Nephron progenitor cell (in vitro differentiated cells): ENCODE measurements at regions not wholly inside any gene's neighbourhood (a gene's known extent, or its start where the extent isn't known, plus 50 kb on each side); places are given as distances from the start of the nearest gene placed in this dataset.

Experiments used
- DNase-seq: peaks from one replicate; pipeline ENCODE4 v3.0.0; 2021
- H3K27ac Mint-ChIP-seq: 2 replicates; pipeline ENCODE4 v1.8.0; 2021; ENCODE audit warnings: mild to moderate bottlenecking, moderate library complexity, mixed read lengths
- H3K27me3 Mint-ChIP-seq: 2 replicates; pipeline ENCODE4 v1.8.0; 2021; ENCODE audit warnings: mild to moderate bottlenecking, low read depth, mixed read lengths; ENCODE audit not compliant: poor library complexity
- H3K36me3 Mint-ChIP-seq: 2 replicates; pipeline ENCODE4 v1.8.0; 2021; ENCODE audit warnings: low read depth, mixed read lengths
- H3K4me1 Mint-ChIP-seq: 2 replicates; pipeline ENCODE4 v1.8.0; 2021; ENCODE audit warnings: mixed read lengths
- H3K4me3 Mint-ChIP-seq: 2 replicates; pipeline ENCODE4 v1.8.0; 2021; ENCODE audit warnings: mild to moderate bottlenecking, moderate library complexity, mixed read lengths
- H3K9me3 Mint-ChIP-seq: 2 replicates; pipeline ENCODE4 v1.8.0; 2021; ENCODE audit warnings: mild to moderate bottlenecking, moderate library complexity, mixed read lengths
- TF ChIP-seq, protein P1 (sequence below): fragments of 200-600 bp; sonication (generic); IDR thresholded peaks from 2 replicates; pipeline ENCODE4 v1.5.0; 2021; ENCODE audit warnings: antibody characterized with exemption

DNA sequence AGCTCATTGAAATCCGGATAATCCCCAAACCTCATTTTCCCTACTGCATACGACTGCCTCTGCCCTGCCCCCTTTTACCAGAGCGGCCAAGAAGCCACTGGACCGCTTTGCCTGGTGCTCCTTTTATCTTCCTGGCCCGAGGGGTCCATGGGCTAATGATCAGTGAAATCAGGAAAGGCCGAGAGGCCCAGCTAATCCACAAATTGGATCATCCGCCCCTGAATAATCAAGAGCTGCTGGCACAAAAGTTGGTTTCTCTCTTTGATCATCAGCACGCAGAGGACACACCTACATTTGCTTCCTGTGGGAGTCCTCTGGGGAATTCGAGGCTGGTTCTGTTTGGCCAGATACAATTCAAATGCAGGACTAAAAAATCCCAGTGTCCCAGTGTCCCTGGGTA lies 144.5 kb downstream of the INSIG2 start:
- Mint-ChIP-seq H3K4me1 (peaks cover 19% of the 10 kb centered on the region), H3K27me3 (peaks cover 6% of the 10 kb centered on the region), H3K9me3 (peaks cover 7% of the 10 kb centered on the region), H3K4me3 (no peak overlapping the region), H3K27ac (no peak overlapping the region), H3K36me3 (no peaks in the 10 kb centered on the region)
- DNase-seq = no peak
- TF ChIP-seq, protein P1, sequence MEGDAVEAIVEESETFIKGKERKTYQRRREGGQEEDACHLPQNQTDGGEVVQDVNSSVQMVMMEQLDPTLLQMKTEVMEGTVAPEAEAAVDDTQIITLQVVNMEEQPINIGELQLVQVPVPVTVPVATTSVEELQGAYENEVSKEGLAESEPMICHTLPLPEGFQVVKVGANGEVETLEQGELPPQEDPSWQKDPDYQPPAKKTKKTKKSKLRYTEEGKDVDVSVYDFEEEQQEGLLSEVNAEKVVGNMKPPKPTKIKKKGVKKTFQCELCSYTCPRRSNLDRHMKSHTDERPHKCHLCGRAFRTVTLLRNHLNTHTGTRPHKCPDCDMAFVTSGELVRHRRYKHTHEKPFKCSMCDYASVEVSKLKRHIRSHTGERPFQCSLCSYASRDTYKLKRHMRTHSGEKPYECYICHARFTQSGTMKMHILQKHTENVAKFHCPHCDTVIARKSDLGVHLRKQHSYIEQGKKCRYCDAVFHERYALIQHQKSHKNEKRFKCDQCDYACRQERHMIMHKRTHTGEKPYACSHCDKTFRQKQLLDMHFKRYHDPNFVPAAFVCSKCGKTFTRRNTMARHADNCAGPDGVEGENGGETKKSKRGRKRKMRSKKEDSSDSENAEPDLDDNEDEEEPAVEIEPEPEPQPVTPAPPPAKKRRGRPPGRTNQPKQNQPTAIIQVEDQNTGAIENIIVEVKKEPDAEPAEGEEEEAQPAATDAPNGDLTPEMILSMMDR = no peak

DNA sequence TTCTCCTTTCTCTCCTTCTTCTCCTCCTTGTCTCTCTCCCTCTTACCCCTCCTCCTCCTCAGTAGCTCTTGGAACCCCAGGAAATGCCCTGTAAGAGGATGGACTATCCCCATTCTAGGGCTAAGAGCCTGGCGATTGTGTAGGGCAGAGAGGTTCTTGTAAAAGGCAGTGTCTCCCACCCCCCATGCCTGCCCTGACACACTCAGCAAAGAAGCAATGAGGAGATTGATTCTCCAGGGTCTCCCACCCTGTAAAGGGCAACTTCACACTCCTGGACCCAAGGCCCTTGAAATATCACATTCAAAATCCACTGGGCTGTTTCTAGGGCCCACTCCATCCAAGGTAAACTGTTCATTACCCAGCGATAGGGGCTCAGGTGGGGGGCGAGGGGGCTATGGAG lies 144.1 kb downstream of the INSIG2 start:
- Mint-ChIP-seq H3K27me3 (peaks cover 6% of the 10 kb centered on the region), H3K4me1 (peaks cover 19% of the 10 kb centered on the region)

DNA sequence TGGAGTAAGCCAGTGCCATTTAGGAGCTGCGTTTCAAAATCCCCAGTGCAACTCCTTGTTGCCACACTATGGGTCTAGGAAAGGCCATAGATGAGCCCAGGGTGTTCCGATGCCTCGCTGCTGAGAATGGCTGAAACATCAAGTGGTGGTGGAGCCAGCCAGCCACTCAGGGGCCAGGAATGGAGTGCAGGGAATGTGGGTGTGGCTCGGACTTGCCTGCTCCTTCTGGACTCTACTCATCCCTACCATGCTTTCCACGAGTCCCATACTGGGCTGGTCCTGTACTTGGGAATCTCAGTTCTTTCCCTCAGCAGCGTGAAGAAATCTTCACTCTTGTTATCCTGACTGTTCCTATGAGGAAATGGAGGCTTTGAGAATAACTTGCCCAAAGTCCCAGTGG lies 143.5 kb downstream of the INSIG2 start:
- Mint-ChIP-seq H3K27ac (no peak overlapping the region), H3K9me3 (no peaks in the 10 kb centered on the region), H3K4me1 (peaks cover 19% of the 10 kb centered on the region), H3K27me3 (peaks cover 6% of the 10 kb centered on the region), H3K36me3 (no peaks in the 10 kb centered on the region), H3K4me3 (no peak overlapping the region)
- no peak for DNase-seq
- TF ChIP-seq, protein P1 = no peak

More for the DNA sequence above, 144.1 kb downstream of the INSIG2 start:
- no peak overlapping the region for H3K27ac Mint-ChIP-seq
- TF ChIP-seq, protein P1 = no peak
- H3K9me3 Mint-ChIP-seq = peaks cover 3% of the 10 kb centered on the region
- no peak overlapping the region for H3K4me3 Mint-ChIP-seq
- no peak for DNase-seq
- no peaks in the 10 kb centered on the region for H3K36me3 Mint-ChIP-seq

DNA sequence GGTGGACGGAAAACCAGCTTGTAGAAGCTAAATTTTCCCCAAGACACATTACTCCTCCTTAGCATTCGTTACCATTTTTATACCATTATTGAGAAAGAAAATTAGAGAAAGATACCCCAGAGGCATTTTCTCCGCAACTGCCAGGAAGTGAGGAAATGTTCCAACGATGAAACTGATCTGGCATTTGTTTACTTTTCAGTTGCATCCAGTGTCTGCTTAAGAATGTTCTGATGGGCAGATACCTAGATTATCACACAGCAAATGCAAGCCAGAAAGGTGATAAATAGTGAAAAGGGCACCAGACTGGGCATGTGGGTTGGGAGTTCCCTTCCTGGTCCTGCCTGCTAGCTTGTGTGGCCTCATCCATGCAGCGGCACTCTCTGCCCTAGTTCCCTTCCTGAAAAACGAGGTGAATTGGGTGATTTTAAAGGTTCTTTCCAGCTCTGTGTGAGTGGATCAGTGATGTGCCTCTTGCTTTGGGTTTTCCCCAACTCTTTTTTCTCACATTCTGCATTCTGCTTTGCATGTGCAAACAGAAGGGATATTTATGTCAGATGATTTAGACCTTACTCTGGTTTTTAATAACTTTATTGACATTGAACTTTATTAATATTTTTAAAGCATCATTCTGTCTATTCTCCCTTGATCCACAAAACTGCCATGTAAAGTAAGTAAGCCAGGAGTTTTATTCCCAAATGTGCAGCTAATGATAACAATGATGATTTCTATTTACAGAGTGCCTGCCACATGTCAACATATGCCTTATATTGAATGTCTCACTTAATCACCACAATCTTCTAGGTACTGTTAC lies 139.6 kb downstream of the INSIG2 start:
- Mint-ChIP-seq H3K4me3 (no peak overlapping the region), H3K36me3 (no peaks in the 10 kb centered on the region), H3K27ac (no peak overlapping the region), H3K27me3 (peaks cover under 1% of the 10 kb centered on the region), H3K4me1 (peaks cover 38% of the 10 kb centered on the region), H3K9me3 (no peaks in the 10 kb centered on the region)
- DNase-seq = no peak
- TF ChIP-seq, protein P1 = no peak

DNA sequence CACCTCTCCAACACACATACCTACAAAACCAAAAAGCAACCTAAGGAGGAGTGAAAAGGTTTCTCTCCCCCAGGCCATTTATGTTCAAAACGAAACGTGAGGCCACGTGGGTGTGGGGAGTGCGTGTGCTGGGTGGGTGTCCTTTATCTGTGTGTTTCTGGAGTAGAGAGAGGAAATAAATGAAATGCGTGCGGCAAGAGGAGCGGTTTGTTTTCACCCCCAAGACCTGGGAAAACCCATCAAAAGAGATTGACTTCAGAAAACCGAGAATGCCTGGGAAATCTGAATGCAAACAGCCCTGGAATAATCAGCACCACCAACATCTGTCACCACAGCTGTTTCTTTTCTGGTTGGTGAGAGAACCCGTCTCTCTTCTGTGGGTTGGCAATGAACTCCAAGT lies 137.4 kb downstream of the INSIG2 start:
- Mint-ChIP-seq H3K4me1 (peaks cover 45% of the 10 kb centered on the region), H3K36me3 (no peaks in the 10 kb centered on the region), H3K27me3 (no peaks in the 10 kb centered on the region), H3K9me3 (no peaks in the 10 kb centered on the region), H3K27ac (no peak overlapping the region), H3K4me3 (no peak overlapping the region)
- no peak for DNase-seq
- TF ChIP-seq, protein P1 = no peak

DNA sequence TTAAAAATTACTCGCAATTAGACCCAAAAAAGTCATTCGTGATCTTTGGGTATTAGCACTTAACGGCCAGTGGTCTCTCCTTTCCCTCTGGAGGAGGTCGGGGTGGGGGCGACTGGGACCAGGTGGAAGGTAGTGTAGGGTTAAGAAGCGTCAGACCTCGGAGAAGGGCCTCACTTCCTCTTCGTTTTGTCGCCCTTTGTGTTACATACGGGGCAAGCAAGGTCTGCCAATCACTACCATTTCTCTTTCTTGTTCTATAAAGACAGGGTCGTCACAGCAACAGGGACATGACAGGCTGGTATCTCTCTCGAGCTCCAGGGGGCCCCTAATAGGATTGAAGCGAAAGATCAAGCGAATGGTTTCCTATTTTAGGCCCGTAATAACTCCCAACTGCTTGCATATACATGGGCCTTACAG lies 136.6 kb downstream of the INSIG2 start:
- Mint-ChIP-seq H3K4me1 (peaks cover 45% of the 10 kb centered on the region), H3K36me3 (no peaks in the 10 kb centered on the region), H3K27ac (no peak overlapping the region), H3K9me3 (no peaks in the 10 kb centered on the region), H3K4me3 (peak overlapping the region; percentile 73), H3K27me3 (no peaks in the 10 kb centered on the region)
- DNase-seq = no peak
- TF ChIP-seq, protein P1 = no peak
